ENCODE measurements at regions not wholly inside any gene's neighbourhood (a gene's known extent, or its start where the extent isn't known, plus 50 kb on each side); places are given as distances from the start of the nearest gene placed in this dataset.

DNA sequence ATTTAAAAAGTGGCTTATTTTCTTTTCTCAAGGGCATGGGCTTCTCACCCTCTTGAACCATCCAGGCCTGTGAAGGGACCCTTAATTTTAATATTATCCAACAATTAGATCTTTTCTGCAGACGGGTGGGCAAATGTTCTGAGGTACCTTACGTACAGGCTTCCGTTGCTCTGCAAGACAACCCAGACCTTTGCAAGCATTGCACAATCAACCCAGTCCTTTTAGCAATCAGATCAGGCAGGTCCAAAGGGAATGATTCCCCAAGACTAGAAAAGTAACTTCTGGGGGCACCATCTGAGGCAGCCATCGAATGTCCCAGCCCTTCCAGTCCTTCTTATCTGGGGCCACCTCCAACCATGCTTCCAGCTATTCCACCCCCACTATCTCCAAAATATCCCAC is 67.3 kb upstream of the TACR3 start:
- TF ChIP-seq RARB (CRISPR knock-in tag; IDR thresholded peaks at IDR 0.05) (no peak), ZNF565 (CRISPR knock-in tag; conservative IDR thresholded peaks at IDR 0.05; ENCODE audit: low read depth) (no peak)
- TF ChIP-seq, protein P1, sequence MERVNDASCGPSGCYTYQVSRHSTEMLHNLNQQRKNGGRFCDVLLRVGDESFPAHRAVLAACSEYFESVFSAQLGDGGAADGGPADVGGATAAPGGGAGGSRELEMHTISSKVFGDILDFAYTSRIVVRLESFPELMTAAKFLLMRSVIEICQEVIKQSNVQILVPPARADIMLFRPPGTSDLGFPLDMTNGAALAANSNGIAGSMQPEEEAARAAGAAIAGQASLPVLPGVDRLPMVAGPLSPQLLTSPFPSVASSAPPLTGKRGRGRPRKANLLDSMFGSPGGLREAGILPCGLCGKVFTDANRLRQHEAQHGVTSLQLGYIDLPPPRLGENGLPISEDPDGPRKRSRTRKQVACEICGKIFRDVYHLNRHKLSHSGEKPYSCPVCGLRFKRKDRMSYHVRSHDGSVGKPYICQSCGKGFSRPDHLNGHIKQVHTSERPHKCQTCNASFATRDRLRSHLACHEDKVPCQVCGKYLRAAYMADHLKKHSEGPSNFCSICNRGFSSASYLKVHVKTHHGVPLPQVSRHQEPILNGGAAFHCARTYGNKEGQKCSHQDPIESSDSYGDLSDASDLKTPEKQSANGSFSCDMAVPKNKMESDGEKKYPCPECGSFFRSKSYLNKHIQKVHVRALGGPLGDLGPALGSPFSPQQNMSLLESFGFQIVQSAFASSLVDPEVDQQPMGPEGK (CRISPR knock-in tag; IDR thresholded peaks at IDR 0.05; ENCODE audit: borderline replicate concordance): no peak

Measured in SK-N-SH treated with all-trans-retinoic acid at 6 μM for 48 hours (cell line).